DMS 273 treated with DMSO at 0.1 percent for 48 hours (cell line): ENCODE measurements at regions not wholly inside any gene's neighbourhood (a gene's known extent, or its start where the extent isn't known, plus 50 kb on each side); places are given as distances from the start of the nearest gene placed in this dataset.

Source experiments
- DNase-seq: peaks from one replicate; lab custom pipeline; 2025; lab: John Stamatoyannopoulos, UW

GRCh38 chr5:98606961-98607360 is 166.5 kb upstream of the RGMB start:
- DNase-seq, result no peak

- DNase-seq, result no peak
These were observed 165.4 kb upstream of the RGMB start for GRCh38 chr5:98608052-98608451.

- DNase-seq, result no peak
These were observed 159.1 kb upstream of the RGMB start for GRCh38 chr5:98614341-98614740.

GRCh38 chr5:98621821-98622220 is 151.6 kb upstream of the RGMB start:
- no peak for DNase-seq

- DNase-seq, result no peak
These were observed 149.2 kb upstream of the RGMB start for GRCh38 chr5:98624145-98624880.

GRCh38 chr5:98627121-98627520 is 146.3 kb upstream of the RGMB start:
- DNase-seq, result no peak

- DNase-seq, result no peak
These were observed 142.8 kb upstream of the RGMB start for GRCh38 chr5:98630621-98631020.

GRCh38 chr5:98631311-98632054 is 142.0 kb upstream of the RGMB start:
- DNase-seq, result no peak

GRCh38 chr5:98635656-98636055 is 137.8 kb upstream of the RGMB start:
- no peak for DNase-seq

GRCh38 chr5:98637116-98637515 is 136.3 kb upstream of the RGMB start:
- no peak for DNase-seq

GRCh38 chr5:98637557-98637956 is 135.9 kb upstream of the RGMB start:
- no peak for DNase-seq

- DNase-seq, result no peak
These were observed 135.4 kb upstream of the RGMB start for GRCh38 chr5:98638111-98638510.

- no peak for DNase-seq
These were observed 134.8 kb upstream of the RGMB start for GRCh38 chr5:98638701-98639100.

- DNase-seq, result no peak
These were observed 134.2 kb upstream of the RGMB start for GRCh38 chr5:98639274-98639673.

GRCh38 chr5:98641671-98642070 is 131.8 kb upstream of the RGMB start:
- no peak for DNase-seq

GRCh38 chr5:98643569-98643968 is 129.9 kb upstream of the RGMB start:
- no peak for DNase-seq

GRCh38 chr5:98651715-98652114 is 121.7 kb upstream of the RGMB start:
- no peak for DNase-seq

GRCh38 chr5:98656125-98656795 is 117.2 kb upstream of the RGMB start:
- no peak for DNase-seq

GRCh38 chr5:98656796-98657195 is 116.7 kb upstream of the RGMB start:
- no peak for DNase-seq

GRCh38 chr5:98657559-98657958 is 115.9 kb upstream of the RGMB start:
- no peak for DNase-seq

GRCh38 chr5:98663521-98663920 is 109.9 kb upstream of the RGMB start:
- DNase-seq, result no peak

- no peak for DNase-seq
These were observed 108.7 kb upstream of the RGMB start for GRCh38 chr5:98664736-98665135.

- DNase-seq, result no peak
These were observed 93.5 kb upstream of the RGMB start for GRCh38 chr5:98679963-98680362.
